Karpas-422 (cell line): ENCODE measurements at regions not wholly inside any gene's neighbourhood (a gene's known extent, or its start where the extent isn't known, plus 50 kb on each side); places are given as distances from the start of the nearest gene placed in this dataset.

ENCODE experiments used
- DNase-seq: peaks from one replicate; pipeline ENCODE4 v3.0.0-alpha.2; 2015
- H2AFZ ChIP-seq: fragments of 200-600 bp; sonication (generic); 2 replicates; pipeline ENCODE4 v1.6.1; 2014; ENCODE audit warnings: antibody characterized with exemption, low read length, mixed read lengths
- H3K27ac ChIP-seq: fragments of 200-600 bp; sonication (generic); 2 replicates; pipeline ENCODE4 v1.5.1; 2014; ENCODE audit warnings: mild to moderate bottlenecking, low read length, moderate library complexity
- H3K27me3 ChIP-seq: fragments of 200-600 bp; sonication (generic); 2 replicates; pipeline ENCODE4 v1.6.1; 2014; ENCODE audit warnings: low read length, mixed read lengths
- H3K36me3 ChIP-seq: fragments of 200-600 bp; sonication (generic); 2 replicates; pipeline ENCODE4 v1.6.1; 2014; ENCODE audit warnings: low read length, mixed read lengths; ENCODE audit not compliant: insufficient read depth
- H3K4me1 ChIP-seq: fragments of 200-600 bp; sonication (generic); 2 replicates; pipeline ENCODE4 v1.6.1; 2014; ENCODE audit warnings: mild to moderate bottlenecking, low read length, mixed read lengths
- H3K4me2 ChIP-seq: fragments of 200-600 bp; sonication (generic); 2 replicates; pipeline ENCODE4 v1.6.1; 2014; ENCODE audit warnings: low read length, low read depth, mild to moderate bottlenecking; ENCODE audit not compliant: poor library complexity, severe bottlenecking
- H3K4me3 ChIP-seq: fragments of 200-600 bp; sonication (generic); 2 replicates; pipeline ENCODE4 v1.5.1; 2014; ENCODE audit warnings: mild to moderate bottlenecking, antibody characterized with exemption, low read length, mixed read lengths
- H3K79me2 ChIP-seq: fragments of 200-600 bp; sonication (generic); 2 replicates; pipeline ENCODE4 v1.6.1; 2014; ENCODE audit warnings: mild to moderate bottlenecking, low read length, mixed read lengths
- H3K9ac ChIP-seq: fragments of 200-600 bp; sonication (generic); 2 replicates; pipeline ENCODE4 v1.6.0; 2014; ENCODE audit warnings: low read length
- H3K9me2 ChIP-seq: fragments of 200-600 bp; sonication (generic), shearing (Covaris generic); replicated peaks from 2 replicates; pipeline ENCODE4 v1.6.0; 2014; ENCODE audit warnings: mild to moderate bottlenecking, low read length, moderate library complexity; ENCODE audit not compliant: insufficient read depth
- H3K9me3 ChIP-seq: fragments of 300-700, 200-600 bp; sonication (generic); 2 replicates; pipeline ENCODE4 v1.6.1; 2014; ENCODE audit warnings: low read length, mixed read lengths
- H4K20me1 ChIP-seq: fragments of 200-600 bp; sonication (generic); 2 replicates; pipeline ENCODE4 v1.6.1; 2014; ENCODE audit warnings: mild to moderate bottlenecking, antibody characterized with exemption, low read length, low read depth; ENCODE audit not compliant: insufficient read depth

DNA sequence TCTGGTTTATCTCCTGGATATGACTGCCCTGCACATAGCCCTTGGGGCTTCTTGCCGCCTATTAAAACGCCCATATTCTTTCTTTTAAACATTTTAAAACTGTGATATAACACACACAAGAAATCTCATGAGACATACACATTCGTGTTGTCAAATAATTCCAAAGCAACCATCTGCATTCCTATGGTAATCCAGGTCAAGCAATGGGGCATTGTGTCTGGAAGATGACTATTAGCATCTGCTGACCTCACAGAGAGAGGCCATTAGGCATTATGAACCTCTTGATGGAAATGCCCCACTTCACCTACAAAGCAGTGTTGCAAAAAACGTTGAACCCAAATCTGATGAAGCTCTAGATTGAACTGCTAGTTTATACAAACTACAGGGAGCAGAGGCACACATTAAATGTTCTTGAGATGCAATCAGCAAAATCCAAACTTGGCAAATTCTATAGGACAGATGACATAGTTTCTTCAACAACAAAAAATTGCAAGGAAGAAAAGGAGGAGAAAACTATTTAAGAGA, 513.8 kb upstream of the CCDC196 start:
- DNase-seq: no peak
- Histone ChIP-seq H3K4me2 (no peak overlapping the region), H3K4me3 (no peak overlapping the region), H4K20me1 (no peaks in the 10 kb centered on the region), H3K79me2 (no peaks in the 10 kb centered on the region), H3K27me3 (no peaks in the 10 kb centered on the region; the same call in 1 of the 2 replicates), H3K9ac (no peak overlapping the region), H3K9me2 (no peaks in the 10 kb centered on the region), H3K4me1 (no peaks in the 10 kb centered on the region), H3K27ac (no peak overlapping the region), H2AFZ (no peak overlapping the region), H3K9me3 (no peaks in the 10 kb centered on the region), H3K36me3 (no peaks in the 10 kb centered on the region)

DNA sequence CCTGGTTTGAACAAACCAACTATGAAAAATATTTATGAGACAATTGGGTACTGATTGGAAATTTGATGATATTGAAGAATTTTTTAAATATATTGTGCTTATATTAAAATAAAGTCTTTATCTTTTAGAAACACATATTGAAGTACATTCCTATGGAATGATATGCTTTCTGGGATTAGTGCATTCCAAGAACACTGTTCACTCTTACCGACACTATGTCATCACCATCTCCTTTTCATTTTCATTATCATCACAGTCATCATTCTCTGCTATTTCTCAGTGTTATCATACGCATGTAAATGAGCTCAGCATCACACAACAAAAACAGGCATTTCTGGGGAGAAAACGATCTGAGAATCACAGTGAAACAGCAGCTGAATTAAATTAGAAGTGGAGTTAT, 513.3 kb upstream of the CCDC196 start:
- no peak overlapping the region for H2AFZ ChIP-seq

DNA sequence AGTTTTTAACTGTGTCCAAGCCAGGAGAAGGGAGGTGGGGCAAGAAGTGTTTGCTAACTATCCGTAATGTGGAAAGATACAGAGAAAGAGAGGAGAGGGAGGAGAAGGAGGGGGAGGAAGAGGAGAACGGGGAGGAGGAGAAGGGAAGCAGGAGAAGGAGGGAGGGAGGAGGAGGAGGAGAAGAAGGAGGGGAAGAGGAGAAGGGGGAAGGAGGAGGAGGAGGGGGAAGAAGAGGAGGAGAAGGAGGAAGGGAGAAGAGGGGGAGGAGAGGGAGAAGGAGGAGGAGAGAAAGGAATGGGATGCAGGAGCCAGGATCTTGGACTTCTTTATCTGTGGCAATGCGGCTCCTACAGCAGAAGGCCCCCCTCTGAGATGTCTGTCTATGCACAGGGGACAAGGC, 510.3 kb upstream of the CCDC196 start:
- no peak overlapping the region for H3K4me2 ChIP-seq
- H3K36me3 ChIP-seq: no peaks in the 10 kb centered on the region
- no peak overlapping the region for H3K27ac ChIP-seq
- H3K27me3 ChIP-seq: no peaks in the 10 kb centered on the region; the same call in 1 of the 2 replicates
- no peak overlapping the region for H3K9ac ChIP-seq
- H3K9me2 ChIP-seq: no peaks in the 10 kb centered on the region
- H4K20me1 ChIP-seq: no peaks in the 10 kb centered on the region
- H3K4me1 ChIP-seq: no peaks in the 10 kb centered on the region
- H3K9me3 ChIP-seq: no peaks in the 10 kb centered on the region
- no peak overlapping the region for H3K4me3 ChIP-seq
- DNase-seq: no peak
- no peak overlapping the region for H2AFZ ChIP-seq
- no peaks in the 10 kb centered on the region for H3K79me2 ChIP-seq

More for the DNA sequence above, 513.3 kb upstream of the CCDC196 start:
- Histone ChIP-seq H3K79me2 (no peaks in the 10 kb centered on the region), H3K4me2 (no peak overlapping the region), H3K4me3 (no peak overlapping the region), H3K9me2 (no peaks in the 10 kb centered on the region), H3K4me1 (no peaks in the 10 kb centered on the region), H3K27me3 (no peaks in the 10 kb centered on the region; the same call in 1 of the 2 replicates), H3K36me3 (no peaks in the 10 kb centered on the region), H3K9me3 (no peaks in the 10 kb centered on the region), H3K27ac (no peak overlapping the region), H3K9ac (no peak overlapping the region), H4K20me1 (no peaks in the 10 kb centered on the region)
- DNase-seq: no peak

DNA sequence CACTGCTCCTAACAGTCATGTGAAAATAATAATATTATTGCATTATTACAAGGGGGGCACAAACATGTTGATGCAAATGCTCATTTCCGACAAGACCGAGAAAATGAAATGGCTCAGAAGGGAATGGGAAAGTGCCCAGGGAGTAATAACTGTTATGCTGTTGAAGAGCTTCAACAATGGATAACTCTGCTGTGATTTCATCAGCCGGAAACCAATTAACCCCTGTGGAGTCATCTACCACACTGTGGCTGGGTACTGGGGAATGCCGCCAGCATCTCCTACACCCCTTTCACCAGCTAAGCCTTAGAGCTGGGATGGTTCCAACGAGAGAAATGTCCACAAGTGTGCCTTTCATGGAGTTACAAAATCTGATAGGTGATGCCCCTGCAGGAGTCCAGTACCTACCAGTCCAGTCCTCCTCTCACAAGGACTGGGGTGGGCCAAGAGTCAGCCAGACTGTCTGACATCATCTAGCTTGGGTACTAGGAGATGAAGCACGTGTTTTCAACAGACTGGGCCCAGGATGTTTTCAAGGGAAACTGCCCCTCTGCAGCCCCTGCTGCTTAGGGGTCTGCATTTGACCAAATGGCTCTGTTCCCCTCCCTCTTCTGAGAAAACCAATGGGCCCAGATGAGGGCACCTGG, 509.3 kb upstream of the CCDC196 start:
- no peaks in the 10 kb centered on the region for H3K36me3 ChIP-seq
- no peak overlapping the region for H3K27ac ChIP-seq
- H3K4me2 ChIP-seq: no peak overlapping the region
- no peak overlapping the region for H3K9ac ChIP-seq
- H3K9me3 ChIP-seq: no peaks in the 10 kb centered on the region
- H2AFZ ChIP-seq: no peak overlapping the region
- H4K20me1 ChIP-seq: no peaks in the 10 kb centered on the region
- no peaks in the 10 kb centered on the region for H3K79me2 ChIP-seq
- DNase-seq: no peak
- no peak overlapping the region for H3K4me3 ChIP-seq
- H3K4me1 ChIP-seq: no peaks in the 10 kb centered on the region
- no peaks in the 10 kb centered on the region; the same call in 1 of the 2 replicates for H3K27me3 ChIP-seq
- no peaks in the 10 kb centered on the region for H3K9me2 ChIP-seq

DNA sequence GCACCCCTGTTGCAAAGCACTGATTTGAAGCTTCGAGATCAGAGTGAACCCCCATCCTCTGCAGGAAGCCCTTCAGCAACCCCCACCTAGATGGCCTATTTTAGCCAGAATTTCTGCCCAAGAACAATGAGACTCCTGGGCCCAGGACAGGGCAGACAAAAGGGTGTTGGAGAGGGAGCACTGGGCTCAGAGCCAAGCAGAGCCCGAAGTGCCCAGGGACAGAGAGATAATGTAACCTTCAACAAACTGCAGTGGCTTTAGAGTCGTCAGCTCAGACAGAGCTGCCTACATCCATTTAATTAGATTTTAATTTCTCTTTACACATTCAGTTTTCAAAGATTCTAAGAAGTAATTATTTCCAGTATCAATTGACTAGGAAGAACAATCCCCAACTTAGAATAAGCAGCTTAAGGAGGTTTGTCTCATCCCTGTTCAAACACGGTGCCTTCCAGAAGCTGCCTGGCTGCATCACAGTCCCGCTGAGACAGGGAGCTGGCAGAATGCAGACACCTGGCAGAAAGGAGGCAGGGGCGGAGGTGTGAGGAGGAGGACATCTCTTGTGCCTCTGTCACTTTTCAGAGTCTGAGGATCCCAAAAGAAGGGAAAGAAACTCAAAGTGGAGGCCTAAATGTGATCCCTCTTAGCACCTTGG, 504.9 kb upstream of the CCDC196 start:
- Histone ChIP-seq H3K4me1 (no peaks in the 10 kb centered on the region), H3K36me3 (no peaks in the 10 kb centered on the region), H2AFZ (no peak overlapping the region), H3K4me3 (no peak overlapping the region), H3K9me2 (no peaks in the 10 kb centered on the region), H4K20me1 (no peaks in the 10 kb centered on the region), H3K79me2 (no peaks in the 10 kb centered on the region), H3K4me2 (no peak overlapping the region), H3K27ac (no peak overlapping the region), H3K9me3 (no peaks in the 10 kb centered on the region), H3K9ac (no peak overlapping the region), H3K27me3 (no peaks in the 10 kb centered on the region; the same call in 1 of the 2 replicates)
- no peak for DNase-seq

DNA sequence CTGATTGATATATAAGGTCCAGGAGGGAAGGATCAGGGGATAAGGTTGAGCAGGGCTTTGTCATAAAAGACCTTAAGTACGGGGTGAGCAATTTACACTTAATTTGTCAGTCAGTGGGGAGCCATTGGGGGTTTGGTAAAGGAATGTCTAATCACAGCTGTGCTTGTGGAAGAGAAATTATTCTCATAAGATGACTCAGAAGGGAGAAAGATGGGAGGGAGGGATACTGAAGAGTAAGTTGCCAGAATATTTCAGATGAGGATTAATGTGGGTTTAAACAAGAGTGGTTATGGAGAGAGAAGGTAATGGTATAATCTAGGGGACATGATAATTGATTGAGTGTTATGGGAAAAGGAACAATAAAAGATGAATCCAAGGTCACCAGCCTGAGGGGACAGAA, 500.1 kb upstream of the CCDC196 start:
- no peak for DNase-seq
- Histone ChIP-seq H3K4me1 (no peaks in the 10 kb centered on the region), H3K4me2 (no peak overlapping the region), H3K27me3 (no peaks in the 10 kb centered on the region; the same call in 1 of the 2 replicates), H3K36me3 (no peaks in the 10 kb centered on the region), H3K9ac (no peak overlapping the region), H3K9me3 (no peaks in the 10 kb centered on the region), H3K79me2 (no peaks in the 10 kb centered on the region), H2AFZ (no peak overlapping the region), H3K4me3 (no peak overlapping the region), H4K20me1 (no peaks in the 10 kb centered on the region), H3K9me2 (no peaks in the 10 kb centered on the region), H3K27ac (no peak overlapping the region)

DNA sequence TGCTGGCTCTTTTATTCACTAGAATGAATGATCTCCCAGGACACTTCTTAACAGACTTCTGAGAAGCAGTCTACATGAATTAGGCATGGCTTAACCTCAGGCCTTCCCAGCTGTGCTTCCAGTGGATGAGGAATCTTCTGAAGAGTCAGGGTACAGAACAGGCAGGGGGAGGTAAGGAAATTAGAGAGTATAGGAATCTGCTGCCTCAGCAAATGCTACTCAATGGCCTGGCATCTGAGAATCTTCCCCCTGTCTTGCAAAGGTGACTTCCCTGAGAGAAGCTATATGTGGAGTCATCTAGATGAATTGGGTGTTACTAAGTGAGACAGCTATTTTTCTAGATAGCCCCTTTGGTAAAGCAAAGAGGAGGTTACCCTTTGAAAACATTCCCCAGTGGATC, 496.2 kb upstream of the CCDC196 start:
- Histone ChIP-seq H3K4me3 (no peak overlapping the region), H3K27ac (no peak overlapping the region), H3K4me2 (no peak overlapping the region), H4K20me1 (no peaks in the 10 kb centered on the region), H3K4me1 (no peaks in the 10 kb centered on the region), H3K9me2 (no peaks in the 10 kb centered on the region), H2AFZ (no peak overlapping the region), H3K27me3 (no peaks in the 10 kb centered on the region), H3K36me3 (no peaks in the 10 kb centered on the region), H3K9ac (no peak overlapping the region), H3K9me3 (no peaks in the 10 kb centered on the region), H3K79me2 (no peaks in the 10 kb centered on the region)
- DNase-seq: no peak

DNA sequence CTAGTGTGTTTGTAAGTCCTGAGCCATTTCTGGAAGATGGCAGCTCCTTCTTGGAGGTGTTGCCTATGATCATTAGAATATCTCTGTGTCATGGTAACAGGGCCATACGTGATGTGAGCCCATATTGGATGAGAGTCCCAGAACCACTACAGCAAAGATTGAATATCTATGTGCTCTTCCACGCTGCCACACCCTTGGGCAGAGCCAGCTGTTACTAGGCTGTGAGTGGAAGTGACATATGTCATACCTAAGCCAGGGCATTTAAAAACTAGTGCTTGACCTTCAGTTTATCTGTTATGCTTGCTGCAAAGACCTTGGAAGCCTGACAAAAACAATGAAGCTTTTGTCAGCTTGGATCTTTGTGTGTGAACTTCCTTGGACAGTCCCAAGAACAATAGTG, 495.1 kb upstream of the CCDC196 start:
- Histone ChIP-seq H4K20me1 (no peaks in the 10 kb centered on the region), H3K4me3 (no peak overlapping the region), H3K9me3 (no peaks in the 10 kb centered on the region), H3K9me2 (no peaks in the 10 kb centered on the region), H2AFZ (no peak overlapping the region), H3K79me2 (no peaks in the 10 kb centered on the region), H3K36me3 (no peaks in the 10 kb centered on the region), H3K27me3 (no peaks in the 10 kb centered on the region), H3K4me2 (no peak overlapping the region), H3K27ac (no peak overlapping the region), H3K4me1 (no peaks in the 10 kb centered on the region), H3K9ac (no peak overlapping the region)
- no peak for DNase-seq
